GM13976 (cell line): ENCODE measurements at regions not wholly inside any gene's neighbourhood (a gene's known extent, or its start where the extent isn't known, plus 50 kb on each side); places are given as distances from the start of the nearest gene placed in this dataset.

Source experiments
- DNase-seq: peaks from one replicate; pipeline ENCODE4 v3.0.0; 2012; ENCODE audit warnings: low spot score
- in situ Hi-C: fragments of 300-500 bp; cut with MboI; formaldehyde crosslinking; loops from one replicate; pipeline ENCODE4 v1.12.0; 2022; ENCODE audit warnings: low sequenced_read_pairs, mixed read lengths, inconsistent platforms; ENCODE audit not compliant: unreplicated experiment
- TF ChIP-seq, protein P1 (sequence below): IDR thresholded peaks from 2 replicates; pipeline ENCODE4 v1.5.1; 2012; ENCODE audit warnings: borderline replicate concordance, mild to moderate bottlenecking; ENCODE audit not compliant: insufficient read depth; ENCODE audit errors: extremely low read depth, missing control alignments, control extremely low read depth

DNA sequence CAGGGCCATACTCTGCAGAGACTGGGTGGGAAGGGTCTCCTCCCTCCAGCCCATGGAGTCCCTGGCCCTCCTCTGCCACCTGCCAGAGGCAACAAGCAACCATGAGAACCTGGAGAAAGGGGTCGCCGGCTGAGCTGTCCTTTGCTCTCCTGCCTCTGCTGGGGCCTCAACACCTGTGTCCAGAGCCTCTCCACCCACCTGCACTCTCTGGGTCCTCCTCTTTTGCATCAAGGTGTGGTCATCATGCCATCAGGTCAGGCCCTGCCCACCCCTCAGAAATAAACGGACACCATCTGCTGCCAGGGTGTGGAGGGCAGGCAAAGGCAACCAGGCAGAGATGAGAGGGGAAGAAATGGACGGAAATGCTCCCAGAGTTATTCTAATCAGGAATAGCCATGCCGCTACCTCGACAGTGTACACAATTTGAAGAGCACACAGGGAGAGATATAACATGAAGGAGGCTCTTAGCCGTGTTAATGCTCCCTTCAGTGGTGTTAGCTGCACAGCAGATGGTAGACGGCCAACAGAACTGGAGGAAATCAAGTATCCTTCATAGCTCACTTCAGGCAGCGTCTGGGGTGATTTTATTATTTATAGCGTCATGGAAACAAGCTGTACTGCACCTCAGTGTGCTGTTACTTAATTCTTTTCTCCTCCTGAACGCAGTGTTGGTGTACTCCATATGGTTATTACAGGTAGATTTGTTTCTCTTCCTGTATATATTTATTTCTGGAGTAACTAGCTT is 247.9 kb downstream of the TSN start:
- TF ChIP-seq, protein P1, sequence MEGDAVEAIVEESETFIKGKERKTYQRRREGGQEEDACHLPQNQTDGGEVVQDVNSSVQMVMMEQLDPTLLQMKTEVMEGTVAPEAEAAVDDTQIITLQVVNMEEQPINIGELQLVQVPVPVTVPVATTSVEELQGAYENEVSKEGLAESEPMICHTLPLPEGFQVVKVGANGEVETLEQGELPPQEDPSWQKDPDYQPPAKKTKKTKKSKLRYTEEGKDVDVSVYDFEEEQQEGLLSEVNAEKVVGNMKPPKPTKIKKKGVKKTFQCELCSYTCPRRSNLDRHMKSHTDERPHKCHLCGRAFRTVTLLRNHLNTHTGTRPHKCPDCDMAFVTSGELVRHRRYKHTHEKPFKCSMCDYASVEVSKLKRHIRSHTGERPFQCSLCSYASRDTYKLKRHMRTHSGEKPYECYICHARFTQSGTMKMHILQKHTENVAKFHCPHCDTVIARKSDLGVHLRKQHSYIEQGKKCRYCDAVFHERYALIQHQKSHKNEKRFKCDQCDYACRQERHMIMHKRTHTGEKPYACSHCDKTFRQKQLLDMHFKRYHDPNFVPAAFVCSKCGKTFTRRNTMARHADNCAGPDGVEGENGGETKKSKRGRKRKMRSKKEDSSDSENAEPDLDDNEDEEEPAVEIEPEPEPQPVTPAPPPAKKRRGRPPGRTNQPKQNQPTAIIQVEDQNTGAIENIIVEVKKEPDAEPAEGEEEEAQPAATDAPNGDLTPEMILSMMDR: no peak
- in situ Hi-C loops: no loop called here
- DNase-seq: no peak

DNA sequence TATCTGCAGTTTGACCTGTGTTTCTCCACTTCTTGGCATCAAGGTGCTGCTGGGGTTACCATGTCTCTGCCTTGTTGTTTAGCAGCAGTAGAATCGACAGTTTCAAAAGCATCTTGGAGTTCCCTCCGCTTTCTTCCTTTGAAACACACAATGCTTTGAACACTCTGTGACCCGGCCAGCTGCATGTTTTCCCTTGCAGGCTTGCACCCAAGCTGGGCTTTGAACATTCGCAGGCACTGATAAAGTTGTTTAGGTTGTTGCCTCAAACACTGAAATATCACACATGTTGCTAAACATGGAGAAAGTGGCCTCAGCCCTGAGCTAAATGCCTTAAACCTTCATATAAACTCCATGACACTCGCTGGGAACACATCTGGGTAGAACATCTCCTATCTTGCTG is 251.7 kb downstream of the TSN start:
- in situ Hi-C loops: no loop called here
- no peak for DNase-seq

DNA sequence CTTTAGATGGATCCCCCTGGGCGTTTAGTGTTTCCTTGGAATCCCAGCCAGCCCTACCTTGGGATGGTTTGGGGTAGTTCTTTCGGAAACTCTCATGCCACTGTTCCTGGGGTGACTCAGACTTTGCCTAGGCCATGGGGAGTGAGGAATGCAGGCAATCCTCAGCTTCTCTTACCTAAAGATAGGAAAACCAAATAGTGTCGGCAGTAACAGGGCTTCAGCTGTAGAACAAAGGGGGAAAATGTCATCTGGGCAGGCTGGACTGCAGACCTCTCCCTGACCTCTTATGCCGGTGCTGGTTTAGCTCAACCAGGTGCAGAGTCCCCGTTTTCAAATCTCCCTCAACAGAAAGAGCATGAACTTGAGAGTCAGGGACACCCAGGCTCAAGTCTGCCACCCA is 252.1 kb downstream of the TSN start:
- DNase-seq: no peak
- TF ChIP-seq, protein P1: no peak
- in situ Hi-C loops: no loop called here

More for the DNA sequence above, 251.7 kb downstream of the TSN start:
- TF ChIP-seq, protein P1: no peak

DNA sequence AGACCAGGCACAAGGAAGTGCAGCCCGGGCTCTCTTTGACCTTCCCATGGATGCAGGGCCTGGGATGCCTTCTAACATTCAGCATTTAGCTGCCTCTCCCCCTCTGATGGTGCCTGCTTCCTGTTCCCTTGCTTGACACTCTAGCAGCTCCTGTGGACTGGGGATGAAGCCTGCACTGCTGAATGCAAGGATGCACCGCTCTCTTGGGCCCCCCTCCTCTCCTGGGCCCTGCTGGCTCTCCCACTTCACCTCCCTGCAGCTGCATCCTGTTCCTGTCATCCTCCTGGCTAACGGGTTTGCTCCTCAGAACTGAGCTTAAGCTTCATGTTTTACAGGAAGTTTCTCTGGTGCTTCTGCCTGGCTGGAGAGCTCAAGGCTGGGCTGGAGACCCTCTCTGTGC is 254.1 kb downstream of the TSN start:
- in situ Hi-C loops: no loop called here
- TF ChIP-seq, protein P1: no peak
- no peak for DNase-seq

DNA sequence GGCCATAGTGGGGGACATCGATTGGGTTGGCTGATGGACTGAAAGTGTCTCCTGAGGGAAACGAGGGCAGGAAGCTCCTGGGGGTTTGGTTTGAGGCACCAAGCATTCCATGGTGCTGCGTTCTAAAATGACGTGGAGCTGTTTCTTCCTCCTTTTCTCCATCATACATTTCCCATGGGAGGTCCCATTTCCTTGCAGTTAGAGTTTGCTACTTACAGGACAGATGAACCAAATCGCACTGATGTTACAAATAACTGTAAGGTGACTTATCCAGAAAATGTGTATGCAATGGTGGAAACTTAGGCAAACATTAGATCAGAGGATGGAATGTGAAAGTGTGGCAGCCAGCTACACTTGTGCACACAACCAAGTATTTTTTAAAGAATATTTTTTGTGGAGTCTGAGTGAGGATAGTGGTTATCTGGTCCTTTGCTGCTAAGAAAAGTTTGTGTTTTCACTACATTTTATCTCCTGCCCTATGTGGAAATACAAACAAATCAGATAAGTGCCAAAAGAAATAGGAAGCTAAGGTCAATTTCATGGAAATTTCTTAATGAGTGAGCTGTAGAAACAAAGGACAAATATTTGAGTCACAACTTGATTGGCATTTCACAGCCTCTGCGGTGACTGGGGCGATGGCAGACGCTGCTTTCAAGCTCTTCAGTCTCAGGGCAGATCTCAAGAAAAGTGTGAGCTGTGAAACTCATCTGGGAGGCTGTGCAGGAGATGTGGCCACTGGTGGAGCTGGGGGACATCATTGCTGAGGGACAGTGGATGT is 256.2 kb downstream of the TSN start:
- no peak for DNase-seq
- in situ Hi-C loops: no loop called here
- TF ChIP-seq, protein P1: no peak

DNA sequence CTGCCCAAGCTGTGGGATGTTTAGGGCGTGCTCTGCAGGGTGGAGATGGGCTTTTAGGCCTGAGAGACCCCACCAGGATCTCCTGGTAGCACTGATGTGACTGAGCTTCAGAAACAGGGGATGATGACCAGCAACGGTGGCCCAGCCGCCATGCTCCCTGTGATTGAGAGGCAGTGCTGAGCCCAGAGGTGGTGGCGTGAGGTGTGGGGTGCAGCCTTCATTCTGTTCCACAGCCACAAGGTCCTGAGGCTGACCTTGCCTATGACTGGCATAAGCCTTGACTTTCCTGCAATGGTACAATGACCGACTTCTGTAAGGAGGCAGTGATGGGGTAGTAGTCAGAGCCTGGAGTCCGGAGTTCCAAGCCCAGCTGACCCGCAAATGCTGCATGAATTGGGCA is 263.3 kb downstream of the TSN start:
- no peak for DNase-seq
- in situ Hi-C loops: no loop called here
- TF ChIP-seq, protein P1: no peak
